Stimulated activated naive CD8-positive, alpha-beta T cell treated with anti-CD3 and anti-CD28 coated beads, Interleukin-15, Interleukin-2, amounts not matched to agents 100 ng/mL and 50 ng/mL, for 24 hours (primary cell): ENCODE measurements at regions not wholly inside any gene's neighbourhood (a gene's known extent, or its start where the extent isn't known, plus 50 kb on each side); places are given as distances from the start of the nearest gene placed in this dataset.

Experiments
- H3K27ac Mint-ChIP-seq: one replicate; pipeline ENCODE4 v1.8.0; 2021; ENCODE audit warnings: mild to moderate bottlenecking, mixed read lengths
- H3K27me3 Mint-ChIP-seq: one replicate; pipeline ENCODE4 v1.8.0; 2021; ENCODE audit warnings: mixed read lengths
- H3K36me3 Mint-ChIP-seq: one replicate; pipeline ENCODE4 v1.8.0; 2021; ENCODE audit warnings: low read depth, mixed read lengths
- H3K4me1 Mint-ChIP-seq: one replicate; pipeline ENCODE4 v1.8.0; 2021; ENCODE audit warnings: low read depth, mixed read lengths
- H3K4me3 Mint-ChIP-seq: one replicate; pipeline ENCODE4 v1.8.0; 2021; ENCODE audit warnings: mild to moderate bottlenecking, mixed read lengths
- H3K9me3 Mint-ChIP-seq: one replicate; pipeline ENCODE4 v1.8.0; 2021; ENCODE audit warnings: mixed read lengths

DNA sequence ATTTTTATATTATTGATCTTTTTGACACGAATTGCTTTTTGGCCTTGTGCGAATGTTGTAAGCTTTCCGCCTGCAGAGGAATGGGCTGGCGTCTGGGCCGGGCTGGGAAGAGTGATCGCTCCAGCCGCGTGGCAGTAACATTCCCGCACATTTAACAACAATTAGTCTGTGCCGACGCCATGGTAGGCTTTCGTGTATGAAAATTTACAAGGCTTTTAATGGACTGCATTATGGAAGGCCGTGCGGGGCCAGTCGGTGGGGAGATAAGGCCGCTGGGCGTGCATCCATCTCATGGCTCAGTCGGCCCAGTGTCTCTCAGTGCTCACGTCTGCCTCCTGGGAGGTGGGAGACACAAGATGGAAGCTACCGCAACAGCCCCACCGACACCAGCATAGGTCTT is 142.2 kb downstream of the PHETA1 start:
- Mint-ChIP-seq H3K4me1 (peaks cover 3% of the 10 kb centered on the region), H3K4me3 (no peak overlapping the region), H3K36me3 (no peaks in the 10 kb centered on the region), H3K9me3 (no peaks in the 10 kb centered on the region), H3K27ac (no peak overlapping the region), H3K27me3 (peaks cover 5% of the 10 kb centered on the region)

DNA sequence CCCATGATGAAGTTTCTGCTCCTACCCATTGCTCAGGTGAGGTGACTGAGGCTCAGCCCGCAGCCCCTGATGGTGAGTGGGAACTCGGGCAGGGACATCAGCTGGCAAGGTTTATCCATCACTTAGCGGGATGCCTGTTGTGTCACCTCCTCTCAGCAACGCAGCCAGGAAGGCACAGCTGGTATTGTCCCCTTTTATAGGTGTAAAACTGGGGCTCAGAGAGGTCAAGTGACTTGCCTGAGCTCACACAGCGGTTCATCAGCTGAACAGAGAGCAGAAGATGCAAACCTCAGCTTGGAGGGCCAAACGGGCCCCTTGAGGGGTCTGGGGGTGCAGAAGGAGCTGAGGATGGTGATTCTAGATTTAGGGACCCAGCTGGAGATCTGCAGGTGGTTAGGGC is 143.6 kb downstream of the PHETA1 start:
- Mint-ChIP-seq H3K27me3 (no peaks in the 10 kb centered on the region), H3K4me3 (no peak overlapping the region), H3K9me3 (no peaks in the 10 kb centered on the region), H3K4me1 (peaks cover 3% of the 10 kb centered on the region), H3K36me3 (no peaks in the 10 kb centered on the region), H3K27ac (no peak overlapping the region)

DNA sequence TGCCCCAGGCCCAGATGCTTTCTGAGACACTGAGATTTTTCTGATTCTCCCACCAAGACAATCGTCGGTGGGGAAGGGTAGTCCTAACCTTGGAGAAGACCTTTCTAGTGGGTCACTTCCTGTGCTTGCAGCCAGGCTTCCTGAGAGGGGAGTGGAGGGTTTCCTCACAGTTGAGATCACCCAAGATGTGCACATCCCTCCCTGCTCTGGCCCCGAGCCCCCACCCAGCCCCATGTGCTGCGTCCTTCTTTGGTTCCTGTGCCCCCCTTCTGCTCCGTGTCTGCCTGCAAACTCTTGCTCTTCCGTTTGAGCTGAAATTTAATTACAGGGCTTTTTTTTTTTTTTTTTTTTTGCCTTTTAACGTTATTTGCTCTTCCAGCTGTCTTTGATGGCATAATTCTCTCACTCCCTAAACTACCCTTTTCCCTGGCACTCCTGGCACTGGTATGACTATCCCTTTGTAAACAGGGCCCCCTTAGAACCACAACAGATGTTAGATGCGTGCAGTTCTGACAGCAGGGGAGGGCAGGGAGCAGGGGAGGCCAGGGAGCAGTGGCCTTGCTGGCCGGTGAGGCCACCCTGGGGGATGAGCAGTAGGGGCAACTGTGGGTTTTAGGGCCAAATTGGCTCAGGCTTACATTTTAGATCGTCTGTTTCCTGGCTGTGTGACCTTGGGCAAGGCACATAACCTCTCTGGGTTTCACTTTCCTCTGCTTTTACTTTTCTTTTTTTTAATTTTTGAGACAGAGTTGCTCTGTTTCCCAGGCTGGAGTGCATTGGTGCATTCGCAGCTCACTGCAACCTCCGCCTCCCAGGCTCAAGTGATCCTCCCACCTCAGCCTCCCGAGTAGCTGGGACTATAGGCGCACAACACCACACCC is 144.5 kb downstream of the PHETA1 start:
- no peak overlapping the region for H3K4me3 Mint-ChIP-seq
- H3K27me3 Mint-ChIP-seq = no peaks in the 10 kb centered on the region
- peaks cover 3% of the 10 kb centered on the region for H3K4me1 Mint-ChIP-seq
- no peak overlapping the region for H3K27ac Mint-ChIP-seq
- H3K36me3 Mint-ChIP-seq = no peaks in the 10 kb centered on the region
- H3K9me3 Mint-ChIP-seq = no peaks in the 10 kb centered on the region

DNA sequence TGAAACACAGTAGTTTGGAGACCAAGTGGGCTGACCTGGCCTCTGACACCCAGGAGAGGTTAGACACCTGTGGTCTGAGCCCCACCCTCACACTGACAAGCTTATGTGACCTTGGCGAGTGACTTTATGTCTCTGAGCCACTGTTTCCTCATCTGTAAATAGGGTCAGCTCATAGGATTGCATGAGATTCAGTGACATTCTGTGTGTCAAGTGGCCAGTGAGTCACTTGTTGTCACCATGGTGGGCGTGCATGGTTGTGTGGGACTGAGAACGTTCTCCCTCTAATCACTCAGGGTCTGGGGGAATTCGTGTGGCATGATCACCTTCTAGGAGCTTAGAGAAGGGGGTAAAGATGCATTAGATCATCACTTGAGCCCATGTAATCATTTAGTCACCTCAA is 146.4 kb downstream of the PHETA1 start:
- no peak overlapping the region for H3K4me3 Mint-ChIP-seq
- no peaks in the 10 kb centered on the region for H3K9me3 Mint-ChIP-seq
- no peaks in the 10 kb centered on the region for H3K36me3 Mint-ChIP-seq
- no peaks in the 10 kb centered on the region for H3K27me3 Mint-ChIP-seq
- no peak overlapping the region for H3K27ac Mint-ChIP-seq
- peaks cover 3% of the 10 kb centered on the region for H3K4me1 Mint-ChIP-seq

DNA sequence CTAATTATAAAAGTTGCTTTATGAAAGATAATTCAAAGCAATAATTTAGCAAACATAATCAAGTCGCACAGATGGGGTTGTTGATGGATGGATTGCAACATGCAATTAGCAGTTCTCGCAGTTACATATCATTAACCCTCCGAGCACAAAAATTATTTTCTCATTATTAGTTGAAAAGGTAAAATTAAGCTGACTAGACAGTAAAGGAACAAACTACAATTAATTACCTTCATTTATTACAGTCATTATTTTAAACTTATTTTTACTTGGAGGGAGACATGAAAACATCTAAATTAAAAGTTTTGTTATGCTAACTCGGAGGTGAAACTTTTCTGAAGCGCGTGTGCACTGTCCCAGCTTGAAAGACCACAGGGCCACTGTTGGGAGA is 146.9 kb downstream of the PHETA1 start:
- Mint-ChIP-seq H3K4me1 (peaks cover 3% of the 10 kb centered on the region), H3K27me3 (no peaks in the 10 kb centered on the region), H3K27ac (no peak overlapping the region), H3K9me3 (no peaks in the 10 kb centered on the region), H3K36me3 (no peaks in the 10 kb centered on the region), H3K4me3 (no peak overlapping the region)

DNA sequence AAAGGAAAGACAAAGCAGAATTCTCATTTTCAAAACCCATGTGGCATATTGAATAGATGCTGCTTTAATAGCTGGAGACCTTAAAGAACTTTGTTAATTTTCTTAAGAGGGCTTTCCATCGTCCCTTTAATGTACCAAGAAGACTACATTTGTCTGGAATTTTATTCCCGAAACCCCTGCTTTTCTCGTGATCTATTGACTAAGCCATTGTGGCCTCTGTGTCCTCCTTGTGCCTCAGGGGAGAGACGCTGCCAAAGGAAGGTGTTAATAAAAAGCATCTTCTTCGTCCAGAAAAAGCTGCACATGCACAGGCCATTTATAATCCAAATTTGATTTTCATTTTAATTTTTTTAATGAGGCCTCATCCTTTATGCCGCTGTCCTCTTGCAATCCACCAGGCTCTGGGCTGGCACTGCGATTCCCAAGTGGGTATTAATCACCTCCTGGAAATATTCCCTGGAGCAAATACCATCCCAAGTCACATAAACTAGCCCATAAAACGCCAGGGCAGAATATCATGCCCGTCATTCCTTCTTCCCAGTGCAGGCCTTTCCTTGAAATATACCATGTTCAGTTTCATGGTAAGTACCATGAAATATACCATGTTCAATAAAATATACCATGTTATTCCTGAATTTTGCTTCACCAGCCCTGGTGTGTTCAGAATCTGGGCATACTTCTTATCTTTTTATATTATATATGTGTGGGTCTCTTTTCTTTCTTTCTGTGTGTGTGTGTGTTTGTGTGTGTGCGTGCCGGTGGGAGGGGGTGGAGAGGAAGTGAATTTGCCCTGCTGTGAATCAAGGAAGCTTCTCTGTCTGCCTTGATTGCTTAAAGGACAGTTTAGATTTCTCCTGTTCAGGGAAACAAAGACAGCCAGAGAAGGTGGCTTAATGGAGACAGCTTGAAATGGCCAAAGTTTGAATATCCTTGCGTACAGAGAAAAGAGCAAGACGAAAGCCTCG is 147.6 kb downstream of the PHETA1 start:
- Mint-ChIP-seq H3K4me3 (no peak overlapping the region), H3K4me1 (peaks cover 3% of the 10 kb centered on the region), H3K36me3 (no peaks in the 10 kb centered on the region), H3K9me3 (no peaks in the 10 kb centered on the region), H3K27ac (no peak overlapping the region), H3K27me3 (no peaks in the 10 kb centered on the region)

DNA sequence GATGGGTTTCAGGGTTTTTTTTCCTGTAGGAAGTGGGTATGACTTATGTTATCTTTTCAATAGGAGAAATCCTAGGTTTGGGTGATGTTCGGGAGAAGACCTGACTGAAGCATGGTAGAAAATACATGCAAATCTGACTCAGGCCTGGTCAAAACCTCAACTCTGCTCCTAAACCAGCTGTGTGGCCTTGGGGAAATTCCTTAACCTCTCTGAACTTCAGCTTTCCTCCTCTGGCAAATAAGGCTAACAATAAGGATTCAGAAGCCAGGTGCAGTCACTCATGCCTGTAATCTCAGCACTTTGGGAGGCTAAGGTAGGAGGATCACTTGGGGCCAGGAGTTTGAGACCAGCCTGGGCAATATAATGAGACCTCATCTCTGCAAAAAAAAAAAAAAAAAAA is 148.5 kb downstream of the PHETA1 start:
- H3K36me3 Mint-ChIP-seq = no peaks in the 10 kb centered on the region

DNA sequence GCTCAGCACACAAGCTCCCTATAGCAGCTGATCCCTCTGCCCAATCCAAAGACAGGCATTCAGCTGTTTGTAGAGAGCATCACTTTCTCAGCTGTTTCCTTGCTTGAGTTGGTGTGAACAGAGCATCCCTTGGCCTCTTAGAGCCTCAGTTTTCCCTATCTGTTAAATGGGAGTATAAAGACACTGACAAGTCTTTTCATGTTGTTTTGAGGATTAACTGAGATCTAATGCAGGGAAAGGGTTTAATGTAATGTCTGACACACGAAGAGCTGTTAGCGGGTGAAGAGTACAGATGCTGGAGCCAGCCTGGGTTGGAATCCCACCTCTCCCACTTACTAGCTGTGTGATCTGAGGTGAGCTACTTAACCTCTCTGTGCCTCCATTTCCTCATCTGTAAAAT is 149.5 kb downstream of the PHETA1 start:
- Mint-ChIP-seq H3K27me3 (no peaks in the 10 kb centered on the region), H3K36me3 (no peaks in the 10 kb centered on the region), H3K9me3 (no peaks in the 10 kb centered on the region), H3K4me1 (peaks cover 2% of the 10 kb centered on the region), H3K27ac (no peak overlapping the region), H3K4me3 (no peak overlapping the region)

More for the DNA sequence above, 148.5 kb downstream of the PHETA1 start:
- Mint-ChIP-seq H3K27me3 (no peaks in the 10 kb centered on the region), H3K4me3 (no peak overlapping the region), H3K27ac (no peak overlapping the region), H3K9me3 (no peaks in the 10 kb centered on the region), H3K4me1 (peaks cover 3% of the 10 kb centered on the region)

DNA sequence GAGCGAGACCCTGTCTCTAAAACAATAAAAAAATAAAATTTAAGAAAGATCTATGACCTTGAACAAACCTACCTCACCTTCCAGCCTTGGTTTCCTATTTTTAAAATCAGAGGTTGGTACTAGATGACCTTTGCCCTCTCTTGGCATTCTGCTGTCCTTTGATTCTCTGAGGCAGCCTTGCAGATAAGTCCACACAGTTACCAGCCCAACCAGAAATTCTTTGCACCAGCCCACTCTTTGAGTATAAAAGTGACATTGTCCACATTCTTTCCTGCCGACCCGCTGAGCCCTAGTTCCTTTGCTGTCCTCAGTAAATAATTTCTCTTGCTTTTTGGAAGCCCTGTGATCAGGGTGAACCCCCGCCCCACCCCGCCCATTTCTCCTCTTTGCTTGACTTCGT is 150.4 kb downstream of the PHETA1 start:
- no peaks in the 10 kb centered on the region for H3K4me1 Mint-ChIP-seq
- H3K4me3 Mint-ChIP-seq = no peak overlapping the region
- H3K9me3 Mint-ChIP-seq = no peaks in the 10 kb centered on the region
- H3K27me3 Mint-ChIP-seq = no peaks in the 10 kb centered on the region
- no peaks in the 10 kb centered on the region for H3K36me3 Mint-ChIP-seq
- H3K27ac Mint-ChIP-seq = no peak overlapping the region

DNA sequence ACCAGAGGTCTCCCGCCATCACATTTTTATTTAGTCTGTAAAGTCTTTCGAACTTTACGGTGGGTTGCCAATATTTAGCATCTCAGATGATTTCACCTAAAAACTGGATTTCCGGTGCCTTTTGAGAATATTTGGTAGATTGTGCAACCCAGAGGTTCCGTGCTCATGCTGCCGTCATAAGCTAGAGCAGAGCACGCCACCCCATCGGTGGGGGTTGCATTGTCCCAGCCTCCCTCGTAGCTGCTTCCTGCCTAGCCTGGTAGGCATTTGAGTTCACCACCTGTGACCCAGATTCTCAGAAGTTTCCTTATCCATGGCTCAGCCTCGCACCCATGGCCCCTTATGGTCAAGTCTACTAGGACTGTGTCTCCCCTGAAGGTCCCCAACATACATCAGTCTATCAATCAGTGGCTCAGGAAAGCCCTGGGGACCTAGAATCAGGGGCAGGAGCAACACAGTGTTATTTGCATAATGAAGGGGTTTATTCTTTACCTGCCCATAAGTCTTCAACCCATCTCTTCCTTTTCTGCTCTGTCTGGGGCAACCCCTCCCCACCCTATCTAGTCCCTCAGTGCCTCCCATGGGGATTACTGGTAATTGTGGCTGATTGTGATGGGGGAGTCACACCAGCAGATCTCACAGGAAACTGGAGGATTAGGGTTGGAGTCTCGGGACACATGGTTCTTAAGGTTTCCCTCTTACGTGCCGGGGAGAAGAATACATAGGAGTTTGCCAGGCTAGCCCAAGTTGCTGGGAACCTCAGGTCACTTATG is 152.3 kb downstream of the PHETA1 start:
- H3K9me3 Mint-ChIP-seq = no peaks in the 10 kb centered on the region
- no peaks in the 10 kb centered on the region for H3K36me3 Mint-ChIP-seq
- H3K4me3 Mint-ChIP-seq = no peak overlapping the region
- no peaks in the 10 kb centered on the region for H3K4me1 Mint-ChIP-seq
- H3K27ac Mint-ChIP-seq = no peak overlapping the region
- H3K27me3 Mint-ChIP-seq = no peaks in the 10 kb centered on the region

DNA sequence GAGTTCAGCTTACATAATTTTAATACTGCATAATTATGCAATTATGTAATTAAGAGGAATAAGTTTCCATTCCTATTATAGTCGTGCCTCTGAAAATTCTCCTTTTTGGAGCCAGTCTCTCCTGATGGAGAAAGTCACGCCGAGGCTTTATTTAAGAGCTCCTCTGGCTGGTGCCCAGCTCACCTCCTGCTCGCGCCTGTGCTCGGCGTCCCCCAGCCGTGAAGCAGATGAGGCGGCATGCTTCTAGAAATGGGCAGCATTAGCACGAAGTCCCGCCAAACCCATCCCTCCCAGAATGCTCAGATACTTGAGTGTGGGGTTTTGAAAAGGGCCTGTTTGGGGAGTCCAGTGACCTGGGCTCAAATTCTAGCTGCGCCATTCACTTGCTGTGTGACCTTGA is 153.0 kb downstream of the PHETA1 start:
- Mint-ChIP-seq H3K9me3 (no peaks in the 10 kb centered on the region), H3K36me3 (no peaks in the 10 kb centered on the region), H3K27me3 (no peaks in the 10 kb centered on the region), H3K4me3 (no peak overlapping the region), H3K4me1 (no peaks in the 10 kb centered on the region), H3K27ac (no peak overlapping the region)

DNA sequence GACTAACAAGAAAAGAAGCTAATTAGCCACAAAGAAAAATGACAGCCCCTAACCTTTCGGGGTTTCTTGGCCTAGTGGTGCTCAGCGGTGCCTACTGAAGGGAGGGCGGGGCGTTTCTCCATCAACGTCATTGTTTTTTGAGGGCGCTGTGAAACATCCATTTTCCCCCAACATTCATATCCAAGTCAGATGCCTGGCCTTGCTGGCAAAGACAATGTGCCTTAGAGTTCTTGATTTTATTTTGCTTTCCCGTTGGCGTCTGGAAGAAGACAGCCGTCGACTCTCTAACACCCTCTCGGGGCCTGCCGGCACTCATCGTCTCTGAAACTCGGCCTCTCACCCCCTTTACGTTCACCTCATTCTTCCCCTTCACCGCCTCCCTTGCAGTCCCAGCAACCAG is 154.5 kb downstream of the PHETA1 start:
- Mint-ChIP-seq H3K4me3 (no peak overlapping the region), H3K27me3 (no peaks in the 10 kb centered on the region), H3K4me1 (no peaks in the 10 kb centered on the region), H3K36me3 (no peaks in the 10 kb centered on the region), H3K9me3 (no peaks in the 10 kb centered on the region), H3K27ac (no peak overlapping the region)

DNA sequence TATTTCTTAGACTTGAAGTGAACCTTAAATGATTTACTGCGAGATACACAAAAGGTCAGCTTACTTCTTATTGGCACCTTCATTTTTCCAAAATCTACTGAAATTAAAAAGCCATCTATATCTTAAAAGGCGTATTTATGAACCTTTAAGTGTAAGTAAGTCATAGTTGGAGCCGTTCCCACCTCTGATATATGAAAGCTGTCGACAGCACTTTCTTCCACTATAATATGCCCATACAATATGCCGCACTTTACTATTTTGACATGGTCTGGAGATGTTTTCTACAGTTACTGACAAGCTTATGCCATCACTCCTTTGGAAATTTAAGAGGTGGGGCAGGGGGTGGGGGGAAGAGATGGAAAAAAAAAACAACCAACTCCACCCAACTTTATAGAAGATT is 155.3 kb downstream of the PHETA1 start:
- H3K4me3 Mint-ChIP-seq = no peak overlapping the region
- H3K27me3 Mint-ChIP-seq = no peaks in the 10 kb centered on the region
- no peaks in the 10 kb centered on the region for H3K9me3 Mint-ChIP-seq
- H3K36me3 Mint-ChIP-seq = no peaks in the 10 kb centered on the region
- H3K4me1 Mint-ChIP-seq = no peaks in the 10 kb centered on the region
- no peak overlapping the region for H3K27ac Mint-ChIP-seq

DNA sequence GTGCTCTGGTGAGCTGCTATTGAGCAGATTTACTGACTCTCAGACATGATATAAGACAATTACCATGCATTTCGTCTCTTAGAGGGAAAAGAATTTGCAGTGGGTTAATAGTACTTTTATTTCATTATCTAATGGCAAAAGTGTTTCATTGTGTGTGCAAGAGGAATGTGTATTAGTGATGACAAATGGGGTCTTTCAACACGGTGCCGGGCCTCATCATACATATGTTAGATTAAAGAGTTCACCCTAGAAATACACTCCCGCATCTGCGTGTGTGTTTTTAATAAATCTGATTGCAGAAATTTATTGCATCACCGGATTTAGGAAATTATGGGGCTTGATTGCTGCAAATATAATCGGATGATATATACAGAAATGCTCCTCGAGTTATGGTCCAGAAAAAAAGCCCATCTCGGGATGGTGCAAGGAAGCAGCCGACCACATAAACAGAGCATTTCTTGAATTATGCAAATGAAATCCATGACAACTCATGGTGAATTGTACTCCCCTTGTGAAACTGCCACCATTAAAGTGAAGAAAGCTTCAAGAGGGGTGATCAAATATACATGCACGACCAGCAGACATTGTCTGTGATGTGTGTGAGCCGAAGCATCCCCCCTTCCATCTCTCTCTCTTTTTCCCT is 156.0 kb downstream of the PHETA1 start:
- Mint-ChIP-seq H3K4me3 (no peak overlapping the region), H3K4me1 (no peaks in the 10 kb centered on the region), H3K27ac (no peak overlapping the region), H3K36me3 (no peaks in the 10 kb centered on the region), H3K27me3 (no peaks in the 10 kb centered on the region), H3K9me3 (no peaks in the 10 kb centered on the region)
